Left lobe of liver (tissue), 2 donors: ENCODE measurements at regions not wholly inside any gene's neighbourhood (a gene's known extent, or its start where the extent isn't known, plus 50 kb on each side); places are given as distances from the start of the nearest gene placed in this dataset.
A peak's percentile ranks its signal among the peaks of the same experiment; 100 is the strongest.

Experiments
- ATAC-seq: fragments of 200-7000 bp; cut with Tn5 transposase; one replicate; pipeline ENCODE4 v1.9.1; 2020; ENCODE audit warnings: mild to moderate bottlenecking, moderate library complexity
- DNase-seq: peaks from one replicate; pipeline ENCODE4 v3.0.0-alpha.2; 2020; ENCODE audit warnings: low spot score
- donor health status: DM: no; HTN: no; CAD: no; lungs with moderate emphysema.
- donor health status: DM: no; HTN: yes; CAD: no.

DNA sequence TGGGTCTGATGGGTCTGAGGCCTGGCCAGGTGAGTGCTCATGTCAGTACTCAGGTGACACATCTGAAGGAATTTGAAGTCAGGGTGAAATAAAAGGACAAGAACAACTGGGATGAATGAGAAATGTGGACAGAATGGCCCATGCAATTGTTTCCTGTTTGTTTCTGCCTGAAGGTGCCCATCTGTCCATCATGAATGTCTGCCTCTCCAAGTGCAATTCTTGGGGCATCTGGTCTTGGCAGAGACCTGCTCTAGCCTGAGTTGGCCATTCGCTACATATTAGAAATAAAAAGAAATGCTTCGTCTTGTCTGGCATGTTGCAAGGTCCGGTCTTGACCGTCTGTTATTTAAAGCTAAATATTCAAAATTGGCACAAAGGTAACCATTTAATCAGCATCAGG is 142.0 kb upstream of the AGBL1 start:
- DNase-seq (no peak), ATAC-seq (no peak)

DNA sequence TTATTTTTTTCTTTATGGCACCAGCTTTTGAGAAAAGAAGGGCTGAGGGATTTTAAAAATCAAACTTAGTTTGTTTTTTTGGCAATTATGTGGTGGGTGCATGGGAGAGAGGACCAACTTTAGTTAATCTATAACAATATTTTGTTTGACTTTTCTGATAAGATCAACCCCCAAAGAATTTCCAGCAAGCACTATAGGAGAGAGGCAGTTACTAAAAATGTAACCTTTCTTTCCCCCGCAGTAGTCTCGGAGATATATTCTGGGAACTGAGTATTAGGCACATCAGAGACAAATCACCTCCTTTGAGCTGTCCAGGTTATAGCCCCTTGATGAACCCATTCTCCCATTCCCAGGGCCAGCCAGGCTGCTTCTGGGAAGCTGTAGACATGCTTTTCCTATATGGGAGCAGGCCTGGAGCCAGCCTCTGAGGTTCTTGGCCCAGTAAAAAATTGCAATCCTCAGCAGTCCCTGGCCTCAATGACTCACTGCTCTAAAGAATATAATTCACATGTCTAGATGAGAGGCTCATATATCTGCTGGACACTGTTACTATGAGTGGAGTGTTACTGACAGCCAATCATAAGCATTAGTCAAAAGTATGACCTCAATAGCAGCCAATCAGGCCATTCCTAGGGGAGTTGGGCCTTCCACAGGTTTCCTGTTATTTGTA is 138.3 kb upstream of the AGBL1 start:
- DNase-seq (no peak), ATAC-seq (no peak)

DNA sequence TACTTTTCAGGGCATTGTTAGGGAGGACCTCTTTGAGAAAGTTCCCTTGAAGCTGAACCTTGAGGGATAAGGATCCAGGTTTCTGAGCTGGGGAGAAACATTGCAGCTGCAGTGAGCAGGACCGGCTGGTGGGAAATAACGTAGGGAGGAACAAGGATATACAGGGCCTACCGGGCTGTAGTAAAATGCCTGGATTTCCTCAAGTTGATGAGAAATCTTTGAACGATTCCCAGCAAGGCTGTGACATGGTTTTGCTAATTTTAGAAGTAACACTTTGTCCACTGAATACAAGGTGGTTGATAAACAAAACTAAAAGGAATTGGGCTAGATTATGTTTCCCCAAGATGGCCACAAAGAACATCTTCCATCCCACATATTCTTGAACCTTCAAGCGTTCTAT is 137.0 kb upstream of the AGBL1 start:
- ATAC-seq (no peak), DNase-seq (no peak)

DNA sequence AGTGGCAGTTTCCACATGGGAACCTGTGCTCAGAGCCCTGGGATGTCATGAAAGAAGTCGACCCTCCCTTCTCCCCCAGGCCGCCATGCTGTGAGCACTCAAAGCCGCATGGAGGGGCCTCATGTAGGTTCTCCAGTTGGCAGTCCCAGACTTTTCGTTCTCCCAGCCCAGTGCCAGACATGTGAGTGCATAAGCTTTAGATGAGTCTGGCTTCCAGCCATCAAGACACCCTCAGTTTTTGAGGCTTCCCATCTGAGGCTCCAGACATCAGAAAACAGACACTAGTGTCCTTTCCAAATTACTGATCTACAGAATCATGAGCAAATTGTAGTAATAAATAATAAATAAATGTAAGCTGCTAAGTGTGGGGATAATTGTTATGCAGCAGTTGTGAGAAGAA is 136.5 kb upstream of the AGBL1 start:
- DNase-seq: no peak

DNA sequence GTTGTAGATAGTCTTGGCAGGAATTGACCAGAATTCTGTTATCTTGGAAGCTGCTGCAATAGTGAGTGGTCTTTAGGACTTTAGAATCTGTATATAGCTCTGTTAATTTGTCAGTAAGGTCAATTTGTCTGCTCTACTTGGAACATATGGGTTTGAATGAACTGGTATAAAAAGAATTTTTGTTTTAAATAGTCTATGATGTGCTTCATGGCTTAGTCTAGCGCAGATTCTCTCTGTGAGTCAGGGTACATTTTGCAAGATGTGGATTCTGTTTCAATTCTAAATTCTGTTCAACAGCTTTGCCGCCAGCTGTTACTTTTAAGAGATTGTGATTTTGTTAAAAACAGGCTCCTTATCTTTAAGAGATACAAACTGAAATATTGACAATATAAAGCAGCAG is 135.9 kb upstream of the AGBL1 start:
- no peak for DNase-seq
- ATAC-seq: no peak

More for the DNA sequence above, 136.5 kb upstream of the AGBL1 start:
- no peak for ATAC-seq

DNA sequence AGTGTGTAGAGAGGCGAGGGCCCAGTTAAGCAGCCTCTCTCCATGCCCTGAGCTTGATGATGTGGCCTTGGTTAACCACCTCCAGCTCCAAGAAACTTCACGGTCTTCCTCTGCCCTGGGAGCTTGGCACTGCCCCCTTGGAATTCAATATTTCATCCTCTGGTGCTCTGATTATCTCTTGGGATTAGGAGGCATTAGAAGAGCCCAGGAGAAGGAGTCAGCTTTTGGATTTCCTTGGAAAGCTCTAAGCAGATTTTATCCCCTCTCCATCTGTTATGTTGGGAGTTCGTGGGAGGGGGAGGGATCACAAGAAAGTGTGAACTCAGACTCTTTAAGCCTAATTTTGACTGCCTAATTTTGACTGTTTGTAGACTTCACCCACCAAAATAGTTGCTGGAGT is 132.7 kb upstream of the AGBL1 start:
- ATAC-seq: no peak

DNA sequence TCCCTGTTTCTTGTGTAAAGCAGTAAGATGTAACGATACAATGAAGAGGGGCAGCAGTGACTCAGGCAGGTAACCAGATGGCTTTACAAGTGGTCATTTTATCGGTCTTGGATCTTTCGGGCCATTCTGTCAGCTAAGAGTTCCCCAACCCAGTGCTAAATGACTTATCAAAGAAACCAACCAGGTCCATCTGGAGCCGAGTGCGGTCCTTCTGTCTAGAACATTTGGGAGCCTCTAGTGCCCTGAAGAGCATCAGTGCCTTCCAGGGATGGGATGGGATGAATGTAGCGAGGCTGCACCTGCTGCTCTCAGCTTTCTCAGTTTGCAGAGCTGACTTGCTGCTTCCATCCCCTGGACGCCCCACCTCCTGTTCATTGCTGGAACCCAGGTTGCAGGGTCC is 131.7 kb upstream of the AGBL1 start:
- DNase-seq (no peak), ATAC-seq (no peak)

More for the DNA sequence above, 132.7 kb upstream of the AGBL1 start:
- no peak for DNase-seq

DNA sequence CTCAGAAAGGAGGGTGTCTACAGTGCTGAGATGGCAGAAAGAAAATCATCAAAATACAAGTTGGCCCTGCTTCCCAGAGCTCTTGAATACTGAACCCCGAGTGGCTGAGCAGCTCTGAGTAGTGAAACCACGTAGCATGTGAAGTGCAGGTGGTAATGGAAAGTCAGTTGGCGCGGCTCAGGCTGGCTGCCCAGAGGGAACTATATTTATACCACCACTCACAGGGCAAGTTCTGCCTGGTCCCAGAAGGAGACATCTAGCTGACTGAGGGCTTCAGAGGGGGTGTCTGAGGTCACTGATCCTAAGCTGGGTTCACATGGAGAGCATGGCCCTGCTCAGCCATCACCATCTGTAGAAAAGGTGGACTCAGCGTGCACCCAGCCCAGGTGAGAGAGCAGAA is 129.6 kb upstream of the AGBL1 start:
- ATAC-seq (no peak), DNase-seq (no peak)

DNA sequence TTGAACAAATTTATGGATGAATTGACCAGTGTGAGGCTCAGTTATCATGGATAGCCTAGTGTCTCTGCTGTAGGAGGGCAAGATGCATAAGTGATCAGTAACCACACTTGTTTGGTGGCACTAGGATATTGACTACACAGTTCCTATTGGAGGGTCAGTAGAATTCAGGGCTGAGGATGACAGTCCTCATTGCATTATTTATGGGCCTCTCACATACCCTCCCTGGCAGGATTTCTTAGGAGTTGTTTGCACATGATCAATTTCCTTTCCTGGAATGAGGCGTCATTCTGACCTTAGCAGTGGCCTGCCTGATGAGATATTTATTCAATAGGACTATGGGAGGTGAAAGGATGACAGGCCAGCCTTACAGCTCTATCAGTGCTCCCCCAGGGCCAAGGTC is 125.1 kb upstream of the AGBL1 start:
- ATAC-seq (no peak), DNase-seq (no peak)

DNA sequence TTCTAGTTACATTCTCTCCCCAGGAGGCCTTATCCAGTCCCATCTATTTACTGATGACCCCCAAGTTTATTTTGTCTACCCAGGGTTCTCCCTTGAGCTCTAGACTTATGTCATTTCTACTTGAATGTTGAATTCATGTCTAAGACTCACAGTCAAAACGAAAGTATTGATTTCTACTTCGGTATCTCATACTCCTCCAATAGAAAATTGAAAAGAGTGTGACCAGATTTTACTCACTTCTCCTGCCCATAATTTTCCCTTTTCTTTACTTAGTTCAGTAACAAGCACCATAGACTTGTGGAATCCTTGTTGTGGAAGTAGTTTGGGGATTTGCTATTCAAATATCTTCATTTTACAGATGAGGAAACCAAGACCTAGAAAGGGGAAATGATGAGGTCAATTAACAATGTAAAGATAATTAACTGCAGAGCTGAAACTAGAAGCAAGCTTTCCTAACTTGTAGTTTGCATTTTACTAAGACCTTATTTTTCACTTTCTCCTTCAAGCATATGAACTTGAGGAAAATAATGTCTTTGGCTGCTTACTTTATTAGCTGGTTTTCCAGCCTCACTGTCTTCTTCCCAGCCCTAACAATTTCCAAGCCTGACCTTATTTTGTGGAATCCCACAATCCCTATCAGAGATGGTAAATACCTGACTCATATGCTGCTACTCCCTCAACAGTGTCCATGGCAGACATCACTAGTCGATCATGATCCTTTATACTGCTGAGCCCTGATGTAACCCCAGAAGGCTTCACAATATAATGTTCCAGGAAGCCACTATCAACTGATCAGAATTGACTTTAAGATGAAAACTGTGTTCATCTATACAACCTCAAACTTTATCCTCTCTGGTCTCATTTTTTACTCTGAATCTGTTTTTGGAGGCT is 123.9 kb upstream of the AGBL1 start:
- DNase-seq: no peak
- ATAC-seq: no peak

DNA sequence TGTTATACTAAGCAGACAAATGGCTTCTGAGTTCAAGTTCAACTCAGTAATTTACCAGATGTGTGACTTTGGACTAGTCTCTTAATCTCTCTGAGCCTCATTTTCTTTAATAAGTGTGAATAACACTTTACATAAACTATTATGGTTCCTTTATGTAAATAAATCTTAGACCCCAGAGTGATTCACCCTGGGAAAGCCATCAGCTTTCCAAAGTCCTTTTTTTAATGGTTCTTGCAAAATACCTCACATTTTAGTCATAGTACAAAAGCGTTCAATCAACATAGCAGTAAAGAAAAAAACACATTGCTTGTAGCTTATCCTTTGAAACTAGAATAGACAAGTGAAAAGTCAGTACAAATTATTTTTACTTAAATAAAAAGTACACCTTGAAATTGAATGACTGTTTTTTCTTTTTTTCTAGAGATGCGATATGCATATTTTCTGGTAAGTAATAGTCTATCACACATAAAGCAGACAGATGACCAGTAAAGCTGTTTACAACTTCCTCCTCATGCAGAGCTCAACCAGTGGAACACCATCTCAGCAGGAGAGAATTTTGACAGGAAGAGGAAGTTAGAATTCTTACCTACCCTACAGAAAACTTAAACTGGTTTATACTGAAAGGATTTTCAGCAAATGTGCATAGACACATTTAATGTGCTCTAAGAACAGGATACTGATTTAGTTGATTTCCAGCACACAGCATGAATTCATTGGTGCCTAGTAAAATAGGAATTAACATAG is 123.0 kb upstream of the AGBL1 start:
- DNase-seq (no peak), ATAC-seq (no peak)

DNA sequence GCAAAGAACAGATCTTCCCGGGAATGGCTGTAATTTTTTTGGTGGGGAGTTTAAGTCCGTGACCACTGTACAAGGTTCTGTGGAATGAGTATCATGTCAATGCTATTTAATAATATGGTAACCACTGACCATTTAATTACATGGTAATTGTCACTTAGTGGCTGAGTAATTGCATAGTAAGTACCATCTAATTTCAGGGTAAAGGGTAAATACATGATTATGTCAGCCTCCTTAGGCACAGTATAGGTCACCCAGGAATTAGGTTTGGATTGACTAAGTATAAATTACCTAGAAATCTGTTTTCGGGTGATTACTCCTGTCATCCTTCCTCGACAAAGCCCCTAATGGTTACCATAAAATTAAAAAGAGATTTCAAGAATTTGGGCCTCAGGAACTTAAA is 120.1 kb upstream of the AGBL1 start:
- DNase-seq: no peak
- no peak for ATAC-seq

DNA sequence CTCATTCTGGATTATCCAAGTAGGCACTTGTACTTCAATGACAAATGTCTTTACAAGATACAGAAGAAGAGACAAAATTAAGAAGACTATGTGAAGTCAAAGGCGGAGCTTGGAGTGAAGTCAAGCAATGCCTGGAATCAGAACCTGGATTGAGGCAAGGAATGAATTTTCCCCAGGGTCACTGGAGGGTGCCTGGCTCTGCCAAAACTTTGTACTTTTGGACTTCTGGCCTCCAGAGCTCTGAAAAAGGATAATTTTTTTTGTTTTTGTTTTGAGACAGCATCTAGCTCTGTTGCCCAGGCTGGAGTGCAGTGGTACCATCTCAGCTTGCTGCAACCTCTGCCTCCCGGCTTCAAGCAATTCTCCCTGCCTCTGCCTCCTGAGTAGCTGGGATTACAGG is 119.3 kb upstream of the AGBL1 start:
- no peak for ATAC-seq
- DNase-seq: no peak

DNA sequence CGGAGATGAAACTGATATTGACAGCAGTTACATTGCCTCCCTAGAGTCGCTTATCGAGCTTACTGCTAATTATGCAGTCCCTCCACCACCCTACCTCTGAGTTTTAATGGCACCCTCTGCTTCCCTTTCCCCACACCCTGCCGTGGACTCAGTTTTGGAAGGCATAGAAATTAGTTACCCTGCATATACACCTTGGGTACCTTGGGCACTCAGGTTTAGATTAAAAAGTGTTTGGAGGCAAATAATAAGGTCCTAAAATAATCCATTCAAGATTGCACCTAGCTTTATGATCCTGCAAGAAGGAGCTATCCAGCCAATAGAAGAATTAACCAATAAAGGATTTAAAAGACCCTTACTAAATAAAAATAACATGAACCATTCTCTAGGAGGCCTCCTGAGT is 117.8 kb upstream of the AGBL1 start:
- no peak for DNase-seq
- ATAC-seq: no peak

DNA sequence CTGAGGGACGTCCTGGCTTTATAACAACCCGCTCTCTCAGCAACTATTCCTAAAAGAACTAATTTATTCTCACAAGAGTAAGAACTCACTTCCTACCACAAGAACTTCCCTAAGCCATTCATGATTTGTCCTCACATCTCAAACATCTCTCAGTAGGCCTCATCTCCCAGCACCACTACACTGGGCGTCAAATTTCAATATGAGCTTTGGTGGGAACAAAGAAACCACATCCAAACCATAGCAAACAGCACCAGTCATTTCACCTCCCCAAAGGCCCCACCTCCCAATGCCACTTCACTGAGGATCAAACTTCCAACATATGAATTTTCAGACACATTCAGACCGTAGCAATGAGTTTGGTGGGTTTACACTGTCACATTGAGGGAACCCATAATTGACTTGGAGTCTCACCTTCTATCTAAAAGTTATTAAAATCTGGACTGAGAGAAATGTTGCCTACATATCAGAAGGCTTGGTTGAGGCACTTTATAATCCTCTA is 116.4 kb upstream of the AGBL1 start:
- ATAC-seq (no peak), DNase-seq (no peak)

DNA sequence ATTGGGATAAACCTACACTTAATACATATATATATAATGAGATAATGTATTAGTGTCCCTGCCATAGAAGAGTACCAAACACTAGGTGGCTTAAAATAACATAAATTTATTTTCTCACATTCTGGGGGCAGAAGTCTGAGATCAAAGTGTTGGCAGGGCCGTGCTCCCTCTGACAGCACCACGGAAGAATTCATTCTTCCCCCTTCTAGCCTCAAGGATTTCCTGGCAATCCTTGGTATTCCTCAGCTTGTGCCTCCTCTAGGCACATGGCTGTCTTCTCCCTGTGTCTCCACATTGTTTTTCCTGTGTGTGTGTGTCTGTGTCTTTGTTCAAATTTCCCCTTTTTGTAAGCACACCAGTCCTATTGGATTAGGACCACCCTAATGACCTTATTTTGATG is 115.2 kb upstream of the AGBL1 start:
- no peak for ATAC-seq
- no peak for DNase-seq

DNA sequence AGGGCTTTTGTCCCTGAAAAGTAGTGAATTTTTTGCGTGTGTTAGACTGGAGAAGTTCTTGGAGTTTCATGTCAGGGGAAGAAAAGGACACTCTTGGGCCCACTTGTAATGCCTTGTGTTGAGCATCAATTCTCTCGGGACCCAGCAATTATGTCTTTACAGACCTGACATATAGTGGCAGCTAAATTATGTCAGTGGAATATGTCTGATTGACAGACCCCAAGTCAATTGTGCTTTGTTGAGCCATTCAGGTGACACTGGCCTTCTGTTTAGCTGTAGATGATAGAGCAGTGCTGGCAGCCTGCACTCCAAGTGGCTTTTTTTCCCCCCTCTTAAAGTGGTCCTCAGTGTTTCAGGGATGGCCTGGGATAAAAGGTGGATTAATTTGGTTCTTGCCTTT is 112.1 kb upstream of the AGBL1 start:
- DNase-seq (no peak), ATAC-seq (no peak)

DNA sequence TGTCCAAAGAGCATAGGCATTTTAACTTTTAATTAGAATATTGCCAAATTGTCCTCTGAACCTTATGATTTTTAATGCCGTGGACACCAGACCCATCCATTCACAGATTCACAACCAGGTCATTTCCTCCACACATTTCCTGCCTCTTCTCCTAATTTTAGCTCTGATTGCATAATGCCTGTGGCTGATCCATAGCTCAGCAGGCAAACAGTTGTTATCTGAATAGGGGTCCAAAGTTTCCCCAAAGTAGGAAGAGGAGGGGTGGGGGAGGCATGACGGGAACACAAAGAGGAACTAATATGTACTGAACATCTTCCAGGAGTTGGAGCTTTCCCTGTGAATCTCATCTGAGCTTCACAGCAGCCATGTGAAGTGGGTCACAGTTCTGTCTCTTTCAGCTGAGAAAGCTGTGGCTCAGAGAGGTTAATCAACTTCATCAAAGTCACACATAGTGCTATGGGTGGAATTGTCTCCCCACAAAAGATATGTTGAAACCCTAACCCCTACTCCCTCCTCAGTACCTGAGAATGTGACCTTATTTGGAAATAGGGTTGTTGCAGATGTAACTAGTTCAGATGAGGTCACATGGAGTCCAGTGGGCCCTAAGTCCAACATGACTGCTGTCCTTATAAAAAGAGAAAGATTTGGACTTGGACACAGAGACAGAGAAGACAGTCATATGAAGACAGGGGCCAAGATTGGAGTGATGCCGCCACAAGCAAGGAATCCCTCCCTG is 106.7 kb upstream of the AGBL1 start:
- ATAC-seq (peak; percentile 74), DNase-seq (no peak)

DNA sequence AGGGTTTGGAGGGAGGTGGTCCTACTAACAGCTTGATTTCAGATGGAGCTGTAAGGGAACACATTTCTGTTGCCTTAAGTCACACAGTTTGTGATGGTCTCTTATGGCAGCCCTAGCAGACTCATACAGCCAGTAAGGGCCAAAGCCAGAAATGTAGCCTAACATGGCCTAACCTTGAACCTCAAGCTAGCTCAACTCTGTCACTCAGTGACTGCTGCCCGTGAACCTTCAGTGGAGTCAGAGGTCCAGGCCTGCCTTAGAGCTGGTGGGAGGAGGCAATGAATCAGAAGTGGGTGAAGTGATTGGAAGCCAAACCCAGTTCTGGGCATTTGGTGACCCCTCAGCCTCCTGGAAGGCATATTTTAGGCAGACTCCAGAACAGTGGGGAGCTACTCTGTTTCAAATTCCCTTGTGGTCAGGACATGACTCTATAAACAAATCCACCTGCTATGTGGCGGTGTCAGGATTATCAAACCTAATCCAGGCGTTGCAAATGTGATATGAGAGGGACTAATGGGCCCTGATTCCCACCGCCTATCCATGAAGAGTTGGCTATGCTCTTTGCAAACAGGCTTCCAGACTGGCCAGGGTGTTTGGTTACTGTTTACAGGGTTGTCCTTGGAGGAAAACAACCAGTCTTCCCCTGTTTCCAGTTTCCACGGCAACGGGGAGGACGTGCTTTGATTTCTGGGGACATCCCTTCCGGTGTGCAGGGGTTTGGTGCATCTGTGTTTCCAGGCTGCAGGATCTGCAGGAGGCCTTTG is 105.9 kb upstream of the AGBL1 start:
- DNase-seq (no peak), ATAC-seq (peak; percentile 72)

DNA sequence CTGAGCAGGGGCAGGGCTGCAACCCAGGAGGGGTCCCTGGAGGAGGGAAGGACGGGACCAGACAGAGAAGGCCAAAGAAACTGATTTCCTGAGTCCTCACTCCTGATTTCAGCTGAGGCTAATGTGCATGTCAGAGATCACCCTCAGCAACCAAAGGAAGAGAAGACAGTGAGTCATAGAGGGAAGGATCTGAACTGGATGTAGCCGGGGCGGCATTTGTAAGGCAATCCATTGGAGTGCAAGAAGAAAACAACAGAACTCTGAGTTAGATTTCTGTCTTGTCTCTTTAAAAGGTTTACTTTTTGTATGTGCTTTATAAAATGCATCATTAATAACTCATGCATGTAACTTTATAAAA is 105.3 kb upstream of the AGBL1 start:
- DNase-seq (no peak), ATAC-seq (no peak)
